ENCODE measurements at regions not wholly inside any gene's neighbourhood (a gene's known extent, or its start where the extent isn't known, plus 50 kb on each side); places are given as distances from the start of the nearest gene placed in this dataset.

- DNase-seq (ENCODE audit: low read depth in 1 of 2, low spot score in 1 of 2): no peak
Measured at GRCh38 chr17:77872199-77872598, 86.3 kb upstream of the TNRC6C start.

- no peak for DNase-seq (ENCODE audit: low read depth in 1 of 2, low spot score in 1 of 2)
Measured at GRCh38 chr17:77872714-77873499, 85.6 kb upstream of the TNRC6C start.

- DNase-seq (ENCODE audit: low read depth in 1 of 2, low spot score in 1 of 2): no peak
Measured at GRCh38 chr17:77873500-77874302, 84.8 kb upstream of the TNRC6C start.

- no peak for DNase-seq (ENCODE audit: low read depth in 1 of 2, low spot score in 1 of 2)
Measured at GRCh38 chr17:77874303-77875050, 84.0 kb upstream of the TNRC6C start.

- DNase-seq (ENCODE audit: low read depth in 1 of 2, low spot score in 1 of 2): no peak
Measured at GRCh38 chr17:77875051-77875780, 83.3 kb upstream of the TNRC6C start.

- no peak for DNase-seq (ENCODE audit: low read depth in 1 of 2, low spot score in 1 of 2)
Measured at GRCh38 chr17:77875881-77876509, 82.5 kb upstream of the TNRC6C start.

- no peak for DNase-seq (ENCODE audit: low read depth in 1 of 2, low spot score in 1 of 2)
Measured at GRCh38 chr17:77877036-77877435, 81.5 kb upstream of the TNRC6C start.

GRCh38 chr17:77877646-77878355, 80.7 kb upstream of the TNRC6C start:
- DNase-seq (ENCODE audit: low read depth in 1 of 2, low spot score in 1 of 2): no peak

- no peak for DNase-seq (ENCODE audit: low read depth in 1 of 2, low spot score in 1 of 2)
Measured at GRCh38 chr17:77879226-77879895, 79.1 kb upstream of the TNRC6C start.

- no peak for DNase-seq (ENCODE audit: low read depth in 1 of 2, low spot score in 1 of 2)
Measured at GRCh38 chr17:77879896-77880280, 78.6 kb upstream of the TNRC6C start.

GRCh38 chr17:77880711-77881450, 77.6 kb upstream of the TNRC6C start:
- DNase-seq (ENCODE audit: low read depth in 1 of 2, low spot score in 1 of 2): no peak

GRCh38 chr17:77881545-77881944, 77.0 kb upstream of the TNRC6C start:
- peak; percentile 31 to 41 for DNase-seq (ENCODE audit: low read depth in 1 of 2, low spot score in 1 of 2)

GRCh38 chr17:77882040-77882439, 76.5 kb upstream of the TNRC6C start:
- DNase-seq (ENCODE audit: low read depth in 1 of 2, low spot score in 1 of 2): no peak

GRCh38 chr17:77882481-77883212, 75.9 kb upstream of the TNRC6C start:
- DNase-seq (ENCODE audit: low read depth in 1 of 2, low spot score in 1 of 2): peak; percentile 51 to 56

- DNase-seq (ENCODE audit: low read depth in 1 of 2, low spot score in 1 of 2): no peak
Measured at GRCh38 chr17:77883213-77883650, 75.3 kb upstream of the TNRC6C start.

GRCh38 chr17:77884019-77884418, 74.5 kb upstream of the TNRC6C start:
- DNase-seq (ENCODE audit: low read depth in 1 of 2, low spot score in 1 of 2): no peak

- no peak for DNase-seq (ENCODE audit: low read depth in 1 of 2, low spot score in 1 of 2)
Measured at GRCh38 chr17:77884967-77885641, 73.4 kb upstream of the TNRC6C start.
